ENCODE measurements at regions not wholly inside any gene's neighbourhood (a gene's known extent, or its start where the extent isn't known, plus 50 kb on each side); places are given as distances from the start of the nearest gene placed in this dataset.
"Not testable (repeated sequence)": the region's sequence is repeated elsewhere in the genome, so short reads cannot be mapped to it uniquely, and the experiment has no call there.

DNA sequence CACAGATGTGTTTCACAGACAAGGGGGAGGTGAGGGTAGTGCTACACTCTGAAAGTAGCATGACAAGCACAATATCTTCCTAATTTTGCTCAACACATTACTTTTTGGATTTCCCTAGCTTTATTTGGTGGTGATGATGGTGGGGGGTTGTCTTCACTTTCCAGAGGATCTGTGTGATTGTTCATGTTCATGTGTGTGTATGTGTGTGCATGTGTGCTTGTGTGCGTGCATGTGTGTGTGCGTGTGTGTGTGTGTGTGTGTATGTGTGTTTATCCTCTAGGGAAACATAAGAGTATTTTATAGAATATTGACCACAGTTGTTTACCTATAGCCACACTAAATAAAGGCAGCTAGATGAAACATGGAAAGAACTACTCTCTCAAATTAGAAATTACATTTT lies 183.8 kb upstream of the EYA4 start:
- no peak for DNase-seq

DNA sequence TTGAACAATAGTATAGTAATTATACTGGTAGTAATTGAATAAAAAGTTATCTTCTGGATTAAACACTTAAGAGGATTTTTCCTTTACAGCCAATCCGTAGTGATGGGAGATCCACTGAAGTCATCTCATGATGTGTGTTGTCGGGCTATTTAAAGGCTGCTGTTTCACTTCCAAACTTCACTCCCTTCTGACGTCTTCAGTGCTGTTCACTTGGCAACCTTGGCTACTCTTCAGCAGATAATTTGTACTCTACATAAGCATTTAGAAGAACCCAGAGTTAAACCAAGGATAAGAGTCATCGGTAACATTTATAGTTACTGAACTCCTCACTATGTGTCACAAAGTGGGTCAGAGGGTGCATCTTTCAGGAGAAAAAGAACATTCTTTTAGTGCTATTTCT lies 179.1 kb upstream of the EYA4 start:
- DNase-seq: no peak

DNA sequence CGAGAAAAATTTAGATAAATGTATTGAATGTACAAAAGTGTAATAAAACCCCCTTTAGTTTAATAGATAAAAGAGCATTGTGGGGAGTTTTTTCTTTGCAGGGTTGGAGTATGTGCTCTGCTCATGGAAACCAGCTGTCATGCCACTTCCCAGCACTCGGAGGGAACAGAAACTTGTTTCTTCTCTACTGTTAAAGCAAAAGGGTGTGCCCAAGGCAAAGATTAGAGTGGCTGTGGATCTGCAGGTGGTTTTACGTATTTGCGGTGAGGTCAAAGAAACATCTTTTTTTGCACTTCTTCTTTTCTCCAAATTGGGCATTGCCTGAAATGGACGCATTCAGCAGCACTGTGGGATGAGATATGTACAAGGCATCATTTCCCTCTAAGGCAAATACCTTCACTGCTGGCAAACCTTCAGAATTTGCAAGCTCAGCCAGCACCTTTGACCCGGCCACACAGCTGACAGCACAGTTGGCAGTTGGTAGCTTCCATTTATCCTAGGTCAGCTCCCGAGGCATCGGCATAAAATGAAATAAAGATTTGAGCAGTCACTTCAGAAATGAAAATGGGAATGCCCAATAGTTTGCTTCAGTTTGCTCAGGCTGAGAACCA lies 178.4 kb upstream of the EYA4 start:
- DNase-seq: no peak

DNA sequence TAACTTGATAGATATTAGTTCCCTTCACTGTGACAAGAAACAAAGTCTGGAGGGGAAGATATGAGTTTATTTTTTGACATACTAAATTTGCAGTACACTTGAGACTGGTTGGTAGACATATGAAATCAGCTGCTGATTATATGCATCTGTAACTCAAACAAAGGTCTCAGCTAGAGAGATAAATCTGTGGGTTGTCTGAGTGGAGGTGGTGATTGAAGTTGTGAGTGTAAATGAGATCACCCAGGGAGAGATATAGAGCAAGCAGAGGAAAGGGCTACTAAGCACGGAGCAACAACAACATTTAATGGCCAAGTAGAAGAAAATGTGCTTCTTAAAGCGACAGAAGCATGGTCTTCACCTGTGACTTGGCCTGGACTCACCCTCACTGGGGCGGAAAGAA lies 173.2 kb upstream of the EYA4 start:
- no peak for DNase-seq

DNA sequence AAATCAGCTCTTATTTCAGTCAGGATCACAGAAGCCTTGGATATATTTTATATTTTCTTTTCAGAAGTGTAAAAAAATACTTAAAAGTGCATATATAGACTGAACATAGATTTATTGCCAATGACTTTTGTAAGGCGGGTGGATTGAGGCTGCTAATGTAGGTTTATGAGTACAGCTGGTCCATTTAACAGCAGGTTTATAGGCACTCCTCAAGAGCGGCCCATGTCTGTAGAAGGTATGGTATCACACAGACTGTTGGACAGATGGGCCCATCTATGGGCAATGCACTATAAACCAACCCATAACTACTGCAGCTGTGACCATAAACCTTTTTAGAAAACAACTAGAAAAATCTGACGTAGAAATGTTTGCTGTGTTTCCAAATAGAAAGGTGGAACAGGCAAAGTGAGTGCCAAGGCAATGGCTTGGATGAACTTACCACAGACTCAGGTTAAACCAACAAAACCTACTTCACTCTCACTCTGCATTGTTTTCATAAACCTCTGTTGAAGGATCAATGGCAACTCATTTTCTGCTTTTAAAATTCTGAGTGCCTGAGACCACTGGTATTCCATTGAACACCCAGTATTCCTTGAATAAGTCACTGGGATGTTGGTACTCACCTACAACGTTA lies 170.6 kb upstream of the EYA4 start:
- DNase-seq: no peak

DNA sequence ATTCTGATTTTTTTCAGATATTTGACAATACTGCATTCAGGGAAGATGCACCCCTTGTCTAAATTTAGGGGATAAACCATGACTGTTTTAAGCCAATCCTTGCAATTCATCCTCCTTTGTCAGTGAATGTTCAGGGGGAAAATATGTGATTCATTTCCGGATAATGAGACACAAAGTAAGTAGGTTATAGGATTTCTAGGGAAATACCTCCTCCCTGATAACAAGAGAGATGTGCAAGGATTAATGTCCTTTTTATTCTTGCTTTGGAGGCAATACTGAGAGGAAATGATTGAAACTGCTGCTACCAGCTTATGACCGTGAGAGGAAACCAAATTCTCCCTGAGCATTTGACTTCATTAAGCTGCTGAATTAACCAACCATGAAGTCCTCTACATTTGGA lies 161.3 kb upstream of the EYA4 start:
- no peak for DNase-seq

DNA sequence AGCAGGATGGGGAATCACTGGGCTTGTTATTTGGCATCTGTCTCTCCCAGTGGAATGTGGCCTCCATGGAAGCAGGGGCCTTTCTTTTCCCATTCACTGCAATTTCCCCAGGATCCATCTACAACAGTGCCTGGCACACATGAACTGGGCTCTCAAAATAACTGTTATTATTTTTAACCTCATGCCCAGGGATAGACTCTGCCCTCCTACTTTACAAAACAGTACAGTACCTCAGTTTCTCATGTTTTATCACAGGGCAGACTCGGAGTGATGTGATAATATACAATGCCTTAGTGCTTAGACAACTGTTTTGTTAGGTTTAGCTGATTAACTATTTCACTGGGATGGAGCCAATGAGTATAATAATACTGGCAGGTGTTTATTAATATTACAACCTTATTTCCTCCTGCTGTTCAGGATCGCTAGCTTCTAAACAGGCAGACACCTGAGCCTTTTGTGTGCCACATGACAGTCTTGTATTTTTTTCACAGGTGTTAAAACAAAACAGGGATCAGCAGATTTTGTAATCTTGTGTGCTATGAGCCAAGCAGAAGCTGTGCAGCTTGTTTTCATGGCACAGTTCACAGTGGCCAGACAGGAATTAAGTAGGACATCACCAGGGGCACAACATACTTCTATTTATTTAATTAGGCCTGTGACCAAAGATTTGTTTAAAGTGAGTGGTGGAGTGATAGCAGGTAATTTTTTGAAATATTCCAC lies 157.7 kb upstream of the EYA4 start:
- DNase-seq: no peak

DNA sequence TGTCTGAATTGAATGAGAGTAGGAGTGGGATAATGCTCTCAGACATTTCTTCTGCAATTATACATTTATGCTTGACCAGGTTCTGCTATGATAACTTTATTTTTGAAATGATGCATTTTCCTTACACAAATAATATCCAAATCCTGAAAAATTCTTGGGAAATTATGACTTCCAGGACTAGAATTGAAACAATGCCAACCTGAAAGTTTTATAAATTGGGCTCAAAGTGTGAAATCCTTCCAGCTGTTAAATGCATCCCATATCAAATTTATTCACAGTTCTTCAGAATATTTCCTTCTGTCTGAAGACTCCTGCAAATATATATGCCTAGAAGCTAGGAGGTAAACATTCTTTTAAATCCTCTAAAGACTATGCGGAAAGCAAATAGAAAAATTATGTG lies 155.7 kb upstream of the EYA4 start:
- DNase-seq: no peak

DNA sequence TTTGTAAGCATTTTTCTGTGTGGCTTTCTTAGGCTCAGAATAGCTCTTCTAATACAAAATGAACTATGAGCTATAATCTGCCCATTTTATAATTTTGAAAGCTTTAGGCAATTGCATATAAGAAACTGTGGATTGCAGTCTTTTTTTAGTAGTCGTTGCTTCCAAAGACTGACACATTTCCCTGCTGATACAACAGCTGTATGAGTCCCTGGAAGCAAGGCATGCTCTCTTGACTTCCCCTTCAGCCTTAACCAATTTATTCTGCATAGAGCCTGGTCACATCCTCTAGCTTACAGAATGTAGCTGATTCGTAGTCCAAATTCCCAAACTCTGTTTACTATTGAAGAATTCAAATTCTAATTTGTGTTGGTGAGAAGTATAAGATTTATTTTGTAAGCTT lies 155.3 kb upstream of the EYA4 start:
- no peak for DNase-seq

DNA sequence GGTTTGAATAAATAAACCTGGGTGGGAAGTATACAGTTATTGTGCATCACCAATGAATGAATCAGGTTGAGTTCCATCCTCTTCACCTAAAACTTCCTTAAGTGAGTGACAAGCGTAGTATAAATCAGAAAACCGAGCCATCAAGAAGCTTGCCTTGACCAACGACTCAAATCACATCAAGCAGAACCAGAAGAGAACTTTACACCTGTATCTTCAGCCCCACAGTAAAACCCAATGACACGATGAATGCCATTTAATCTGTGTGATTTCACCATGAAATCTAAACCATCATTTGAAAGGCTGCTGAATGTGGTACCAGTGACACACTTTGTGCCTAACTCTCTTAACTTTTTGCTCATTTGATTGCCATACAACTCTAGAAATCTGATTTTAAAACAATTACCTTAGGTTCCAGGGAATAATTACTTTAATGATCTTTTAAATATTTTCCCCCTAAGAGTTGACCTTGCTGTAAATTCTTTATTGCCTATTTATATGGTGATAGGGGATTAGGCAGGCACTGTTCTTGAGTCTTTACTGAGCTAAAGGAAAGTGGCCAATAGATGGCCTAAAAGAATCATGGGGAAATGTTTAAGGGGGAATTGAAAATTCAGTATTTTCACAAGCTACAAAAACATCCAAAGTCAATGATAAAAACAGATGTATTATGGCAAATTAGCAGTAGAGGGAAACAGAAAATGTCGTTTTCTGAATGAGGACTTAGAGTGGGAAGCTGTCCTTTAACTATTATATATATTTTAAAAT lies 152.0 kb upstream of the EYA4 start:
- DNase-seq: no peak

DNA sequence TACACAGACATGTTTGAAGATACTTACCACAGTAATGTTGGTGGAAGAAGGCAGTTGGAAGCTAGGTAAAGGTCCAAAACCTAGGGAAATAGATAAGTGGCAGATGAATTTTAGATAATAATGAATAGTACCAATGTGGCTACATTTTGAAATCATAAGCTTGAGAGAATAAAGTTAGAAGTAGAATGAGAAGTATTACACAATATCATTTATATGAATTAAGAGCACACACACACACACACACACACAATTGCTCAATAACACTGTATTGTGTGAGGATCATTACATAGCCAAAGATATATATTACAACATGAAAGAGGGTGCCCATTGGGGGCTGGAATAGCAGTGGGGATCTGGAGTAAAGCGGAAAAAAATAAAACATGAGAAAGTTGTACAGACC lies 149.0 kb upstream of the EYA4 start:
- no peak for DNase-seq

DNA sequence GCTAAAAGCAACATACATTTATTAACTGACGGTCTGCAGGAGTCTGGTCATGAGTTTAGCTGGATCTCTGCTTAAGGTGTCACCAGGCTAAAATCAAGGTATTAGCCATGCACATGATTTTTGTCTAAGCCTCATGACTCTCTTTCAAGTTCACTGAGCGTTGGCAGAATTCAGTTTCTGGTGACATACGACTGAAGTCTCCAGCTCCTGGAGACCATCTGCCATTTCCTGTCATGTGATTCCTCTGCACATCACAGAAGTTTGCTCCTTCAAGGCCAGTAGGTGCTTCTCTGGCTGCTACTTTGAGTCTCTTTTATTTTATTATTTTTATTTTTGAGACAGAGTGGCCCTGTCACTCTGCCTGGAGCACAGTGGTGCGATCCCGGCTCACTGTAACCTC lies 148.4 kb upstream of the EYA4 start:
- DNase-seq: no peak

DNA sequence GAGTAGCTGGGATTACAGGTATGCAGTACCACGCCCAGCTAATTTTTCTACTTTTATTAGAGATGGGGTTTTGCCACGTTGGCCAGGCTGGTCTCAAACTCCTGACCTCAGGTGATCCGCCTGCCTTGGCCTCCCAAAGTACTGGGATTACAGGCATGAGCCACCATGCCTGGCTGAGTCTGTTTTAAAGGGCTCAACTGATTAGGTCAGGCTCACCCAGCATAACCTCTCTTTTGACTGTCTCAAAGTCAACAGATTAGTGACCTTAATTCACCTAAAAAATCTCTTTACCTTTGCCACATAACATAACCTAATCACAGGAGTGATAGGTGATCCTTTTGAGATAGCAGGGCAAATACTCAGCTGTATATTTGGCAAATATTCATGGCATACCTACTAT lies 147.9 kb upstream of the EYA4 start:
- not testable (repeated sequence) for DNase-seq

DNA sequence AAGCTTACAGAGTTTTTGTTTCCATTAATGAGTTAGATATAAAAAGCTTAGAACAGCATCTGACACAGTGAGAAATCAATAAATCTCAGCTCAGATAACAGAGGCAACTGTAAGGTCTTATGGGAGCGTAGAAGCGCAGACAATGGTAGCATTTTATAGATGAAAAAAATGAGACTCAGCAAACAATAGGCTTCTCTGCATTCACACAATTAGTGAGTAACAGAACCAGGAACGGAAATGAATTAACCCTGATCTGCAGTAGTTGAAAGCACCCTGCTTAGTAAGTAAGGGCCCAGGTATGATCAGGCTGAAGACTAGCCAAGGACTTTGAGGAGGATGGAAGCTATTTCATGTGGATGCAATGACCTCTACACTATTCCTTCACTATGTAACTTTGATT lies 147.2 kb upstream of the EYA4 start:
- no peak for DNase-seq

DNA sequence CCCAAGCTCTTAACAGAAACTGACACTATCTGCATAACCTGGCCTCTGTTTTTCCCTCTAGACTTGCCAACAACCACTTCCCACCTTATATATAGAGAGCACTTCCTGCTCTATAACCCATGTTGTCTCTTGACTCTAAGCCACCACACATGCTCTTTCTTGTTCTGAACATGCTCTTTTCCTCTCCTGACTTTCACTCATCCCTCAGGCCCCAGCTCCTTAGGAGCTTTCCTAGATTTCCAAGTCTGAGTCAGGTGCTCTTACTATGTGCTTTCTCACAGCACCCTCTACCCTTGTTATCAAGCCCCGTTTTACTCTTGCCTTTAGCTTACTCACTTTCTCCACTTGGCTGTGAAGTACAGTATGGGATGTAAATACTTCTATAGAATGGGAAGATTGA lies 143.9 kb upstream of the EYA4 start:
- no peak for DNase-seq

DNA sequence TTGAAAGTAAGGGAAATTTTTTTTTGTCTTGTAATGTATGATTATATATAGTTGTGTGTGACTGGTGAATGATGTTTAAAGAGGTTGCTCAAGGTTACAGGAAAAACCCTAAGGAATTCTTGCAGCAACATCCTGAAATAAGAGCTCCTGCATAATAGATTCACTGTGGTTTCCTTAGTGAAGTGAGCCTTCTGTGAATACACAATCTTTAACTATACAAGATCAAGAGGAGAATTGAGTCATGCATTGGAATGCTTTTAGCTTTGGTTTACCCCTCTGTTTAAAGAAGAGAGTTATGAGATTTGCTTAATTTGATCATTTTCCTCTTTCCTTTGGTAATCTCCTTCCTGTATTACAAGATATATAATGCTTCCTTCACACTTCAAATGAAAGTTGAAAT lies 141.6 kb upstream of the EYA4 start:
- DNase-seq: no peak

DNA sequence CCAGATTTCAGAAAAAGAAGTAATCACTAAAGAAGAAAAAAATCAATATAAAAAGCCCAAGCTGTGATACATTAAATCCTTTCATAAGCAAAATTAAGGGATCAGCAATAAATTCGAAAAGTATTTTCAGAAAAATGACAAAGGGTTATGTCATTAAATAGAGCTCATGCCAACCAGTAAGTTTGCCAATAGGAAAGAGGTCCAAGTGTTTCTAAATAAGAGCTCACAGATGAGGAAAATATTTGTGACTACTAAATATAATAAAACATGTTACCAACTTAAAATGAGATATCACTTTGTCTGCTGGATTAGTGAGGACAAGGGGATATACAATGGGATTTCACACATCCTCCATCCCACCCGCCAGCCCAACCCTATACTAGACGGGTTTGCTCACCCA lies 140.3 kb upstream of the EYA4 start:
- DNase-seq: no peak

DNA sequence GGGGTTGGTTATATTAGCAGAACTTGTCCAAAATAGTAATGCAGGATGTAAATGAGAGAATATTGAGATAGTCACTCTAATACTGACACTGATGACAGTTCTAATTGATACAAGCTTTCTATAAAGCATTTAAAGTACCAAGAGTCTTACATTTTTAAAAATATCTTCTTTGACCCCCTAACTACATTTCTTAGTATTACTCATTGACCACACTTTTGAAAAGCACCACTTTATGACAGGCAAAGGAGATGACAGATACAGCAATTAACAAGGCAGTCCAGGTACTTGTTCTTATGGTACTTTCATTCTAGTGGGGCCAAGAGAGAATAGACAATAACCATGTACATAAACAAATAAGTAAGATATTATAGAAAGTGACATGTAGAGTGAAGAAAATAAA lies 139.4 kb upstream of the EYA4 start:
- no peak for DNase-seq

DNA sequence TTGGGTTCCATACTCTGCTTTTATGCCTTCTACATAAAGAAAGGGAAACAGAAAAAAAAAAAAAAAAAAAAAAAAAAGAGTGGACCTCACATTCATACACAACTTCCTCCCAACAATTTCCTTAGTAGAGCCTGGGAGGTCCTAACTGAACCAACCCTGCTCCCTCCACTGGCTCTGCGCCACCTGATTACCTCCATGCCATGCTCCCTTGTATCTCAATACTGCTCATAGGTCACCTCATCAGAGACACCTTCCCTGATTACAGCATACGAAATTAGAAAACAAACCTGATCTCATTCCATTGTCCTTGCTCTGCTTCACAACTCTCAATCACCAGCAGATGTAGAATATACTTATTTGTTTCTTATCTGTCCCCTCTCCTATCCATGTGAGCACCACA lies 134.2 kb upstream of the EYA4 start:
- DNase-seq: no peak

DNA sequence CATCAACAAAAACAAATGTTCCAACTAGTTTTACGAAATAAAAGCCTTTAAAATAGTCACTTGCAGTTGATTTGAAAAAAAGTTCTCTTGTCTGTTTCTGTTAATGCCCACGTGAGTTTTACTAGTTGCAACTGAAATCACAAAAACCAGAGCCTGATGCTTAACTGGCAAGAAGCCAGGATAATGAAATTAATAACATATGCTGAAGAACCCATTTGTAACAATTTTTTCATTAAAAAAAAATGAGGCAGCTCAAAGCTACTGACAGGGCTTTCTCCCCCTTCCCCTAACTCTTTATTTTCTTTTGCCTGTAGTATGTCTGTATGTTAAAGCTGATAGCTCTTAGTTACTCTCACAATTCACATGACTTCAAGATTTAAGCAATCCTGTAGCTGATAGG lies 132.7 kb upstream of the EYA4 start:
- no peak for DNase-seq

DNA sequence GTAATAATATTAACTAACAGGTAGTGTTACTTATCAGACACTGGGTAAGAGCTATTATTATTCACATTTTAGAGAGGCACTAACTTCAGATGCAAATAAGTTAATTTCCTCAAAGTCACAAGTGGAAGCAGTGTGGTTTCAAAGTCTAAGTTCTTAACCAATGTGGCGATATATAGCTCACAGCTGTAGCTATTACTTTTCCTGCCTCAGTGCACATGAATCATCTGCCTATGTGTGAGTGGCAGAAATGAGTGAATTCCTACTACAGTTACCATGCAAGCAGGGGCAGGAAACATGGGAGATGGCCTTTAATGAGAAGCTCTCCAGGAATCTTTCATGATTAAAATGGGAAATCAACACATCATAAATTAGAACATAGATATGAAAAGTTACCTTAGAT lies 126.2 kb upstream of the EYA4 start:
- DNase-seq: no peak

DNA sequence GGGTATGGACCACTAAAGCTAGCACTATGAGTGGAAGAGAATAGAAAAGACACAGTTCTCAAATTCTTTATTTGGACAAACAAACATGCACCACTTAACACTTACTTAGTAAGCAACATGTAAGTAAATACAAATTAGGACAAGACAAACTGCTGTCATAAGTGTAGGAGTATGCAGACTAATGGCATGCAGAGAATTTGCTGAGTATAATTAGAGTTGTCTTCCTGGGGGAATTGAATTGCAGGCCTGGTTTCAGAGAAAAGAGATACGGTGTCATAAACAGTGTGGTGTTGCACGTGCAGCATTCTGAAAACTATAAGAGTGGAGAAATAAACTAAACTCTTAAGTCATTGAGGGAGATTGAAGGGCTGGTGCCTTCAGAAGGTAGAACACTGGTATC lies 125.2 kb upstream of the EYA4 start:
- DNase-seq: no peak

DNA sequence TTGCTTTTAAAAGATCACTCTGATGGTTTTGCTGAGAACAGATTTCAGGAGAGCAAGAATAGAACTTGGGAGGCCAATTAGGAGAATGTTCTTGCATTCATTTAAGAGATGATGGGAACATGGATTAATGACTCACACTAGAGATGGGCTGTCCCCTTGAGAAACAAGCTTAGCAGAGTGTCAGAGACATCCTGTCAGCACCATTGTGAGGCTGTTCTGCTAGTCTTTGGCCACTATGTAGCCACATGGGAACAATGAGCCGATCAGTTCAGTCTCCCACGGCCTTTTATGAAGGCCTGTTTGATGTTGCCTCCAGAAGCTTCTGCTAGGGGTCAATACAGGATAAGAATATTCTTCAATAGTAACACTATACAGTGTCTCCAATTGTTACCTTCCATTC lies 113.0 kb upstream of the EYA4 start:
- DNase-seq: no peak

DNA sequence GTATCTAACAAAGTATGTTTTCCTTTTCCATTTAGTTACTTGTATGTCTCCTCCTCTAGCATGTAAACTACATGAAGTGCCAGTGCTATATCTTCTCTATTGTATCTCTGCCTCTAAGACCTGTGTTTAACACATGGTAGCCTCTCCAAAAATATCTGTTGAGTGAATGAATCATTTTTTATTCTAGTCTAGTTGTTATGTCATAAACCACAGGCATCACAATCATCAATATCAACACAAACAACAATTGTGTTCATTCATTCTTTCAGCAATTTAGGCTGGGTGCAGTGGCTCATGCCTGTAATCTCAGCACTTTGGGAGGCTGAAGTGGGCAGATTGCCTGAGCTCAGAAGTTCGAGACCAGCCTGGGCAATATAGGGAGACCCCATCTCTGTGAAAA lies 111.6 kb upstream of the EYA4 start:
- no peak for DNase-seq

Data from NCI-H2029 treated with DMSO at 0.1 percent for 48 hours (cell line).